ENCODE measurements at regions not wholly inside any gene's neighbourhood (a gene's known extent, or its start where the extent isn't known, plus 50 kb on each side); places are given as distances from the start of the nearest gene placed in this dataset.
A peak's percentile ranks its signal among the peaks of the same experiment; 100 is the strongest.

- no peak overlapping the region for H3K27ac ChIP-seq
- H3K27me3 ChIP-seq = no peaks in the 10 kb centered on the region
- no peak for TF ChIP-seq POLR2A (IDR thresholded peaks at IDR 0.05)
- TF ChIP-seq CTCF (IDR thresholded peaks at IDR 0.05) = no peak
- H3K4me1 ChIP-seq = no peaks in the 10 kb centered on the region
- 65% methylated on average over 11 of the region's 11 CpGs for WGBS (ENCODE audit: insufficient coverage, low coverage, low lambda C conversion rate, missing lambda C conversion rate)
- intact Hi-C loops (cut with DNase I) = no loop called here
- ATAC-seq (peak in 3 of 4 donors; percentile 50 to 73 (median 72)), DNase-seq (peak in 1 of 3 donors; percentile 43)
- no peaks in the 10 kb centered on the region for H3K36me3 ChIP-seq
- H3K4me3 ChIP-seq = no peak overlapping the region
- no peaks in the 10 kb centered on the region for H3K9me3 ChIP-seq
Observed at GRCh38 chr10:30763918-30764317, 134.4 kb upstream of the LYZL2 start.

DNA sequence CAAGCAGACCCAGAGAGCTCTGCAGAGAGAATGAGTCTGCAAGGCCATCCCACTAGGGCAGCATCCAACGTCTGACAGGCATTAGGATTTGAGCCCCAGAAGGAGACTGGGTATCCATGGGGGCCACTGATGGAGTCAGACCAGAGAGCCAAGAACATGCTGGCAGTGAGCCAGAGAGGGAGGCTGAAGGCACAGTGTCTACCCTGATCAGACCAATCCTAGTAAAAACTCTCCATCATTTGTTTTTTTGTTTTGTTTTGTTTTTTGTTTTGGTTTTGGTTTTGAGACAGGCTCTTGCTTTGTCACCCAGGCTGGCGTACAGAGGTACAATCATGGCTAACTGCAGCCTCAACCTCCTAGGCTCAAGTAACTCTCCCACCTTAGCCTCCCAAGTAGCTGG is 133.1 kb upstream of the LYZL2 start:
- no peak for DNase-seq
- H3K27me3 ChIP-seq = no peaks in the 10 kb centered on the region
- H3K4me3 ChIP-seq = no peak overlapping the region
- TF ChIP-seq POLR2A (IDR thresholded peaks at IDR 0.05) (no peak), CTCF (IDR thresholded peaks at IDR 0.05) (no peak)
- no peak for ATAC-seq
- intact Hi-C loops (cut with DNase I) = no loop called here
- H3K4me1 ChIP-seq = no peaks in the 10 kb centered on the region
- 75% methylated on average over 1 of the region's 2 CpGs for WGBS (ENCODE audit: insufficient coverage, low coverage, low lambda C conversion rate, missing lambda C conversion rate)
- no peak overlapping the region for H3K27ac ChIP-seq
- no peaks in the 10 kb centered on the region for H3K36me3 ChIP-seq
- H3K9me3 ChIP-seq = no peaks in the 10 kb centered on the region

GRCh38 chr10:30759423-30759822 is 129.9 kb upstream of the LYZL2 start:
- intact Hi-C loops (cut with DNase I) = no loop called here
- 53% methylated on average over 3 of the region's 3 CpGs for WGBS (ENCODE audit: insufficient coverage, low coverage, low lambda C conversion rate, missing lambda C conversion rate)
- H3K27ac ChIP-seq = no peak overlapping the region
- H3K36me3 ChIP-seq = no peaks in the 10 kb centered on the region
- H3K27me3 ChIP-seq = no peaks in the 10 kb centered on the region
- peak; percentile 67 to 95 (median 68) for ATAC-seq
- no peaks in the 10 kb centered on the region for H3K9me3 ChIP-seq
- no peaks in the 10 kb centered on the region for H3K4me1 ChIP-seq
- H3K4me3 ChIP-seq = no peak overlapping the region
- DNase-seq = no peak
- TF ChIP-seq POLR2A (IDR thresholded peaks at IDR 0.05) = no peak
- no peak for TF ChIP-seq CTCF (IDR thresholded peaks at IDR 0.05)

GRCh38 chr10:30758338-30758737 is 128.8 kb upstream of the LYZL2 start:
- Histone ChIP-seq H3K9me3 (no peaks in the 10 kb centered on the region), H3K27me3 (no peaks in the 10 kb centered on the region), H3K4me3 (no peak overlapping the region), H3K36me3 (no peaks in the 10 kb centered on the region), H3K27ac (no peak overlapping the region), H3K4me1 (no peaks in the 10 kb centered on the region)
- no peak for DNase-seq
- TF ChIP-seq POLR2A (IDR thresholded peaks at IDR 0.05) = no peak
- TF ChIP-seq CTCF (IDR thresholded peaks at IDR 0.05) = no peak
- intact Hi-C loops (cut with DNase I) = no loop called here
- ATAC-seq = no peak
- 100% methylated on average over 1 of the region's 1 CpG for WGBS (ENCODE audit: insufficient coverage, low coverage, low lambda C conversion rate, missing lambda C conversion rate)

DNA sequence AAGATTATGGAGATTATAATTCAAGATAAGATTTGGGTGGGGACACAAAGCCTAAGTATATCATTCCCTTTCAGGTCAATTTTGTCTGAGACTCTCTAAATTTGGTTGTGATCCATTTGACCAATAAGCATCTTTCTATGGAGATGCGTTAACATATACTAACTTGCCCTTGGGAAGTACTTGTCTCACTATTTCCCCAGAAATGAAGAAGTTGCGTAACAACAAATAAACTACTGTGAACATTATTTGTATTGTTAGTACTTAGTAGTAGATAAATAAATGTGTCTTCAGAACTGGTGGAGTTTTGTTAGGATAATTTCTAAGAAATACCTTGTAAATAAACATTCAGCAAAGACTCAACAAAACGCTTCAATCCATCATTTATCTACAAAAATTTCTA is 127.3 kb upstream of the LYZL2 start:
- ATAC-seq = no peak
- H3K36me3 ChIP-seq = no peaks in the 10 kb centered on the region
- 88% methylated on average over 3 of the region's 3 CpGs for WGBS (ENCODE audit: insufficient coverage, low coverage, low lambda C conversion rate, missing lambda C conversion rate)
- H3K27me3 ChIP-seq = no peaks in the 10 kb centered on the region
- intact Hi-C loops (cut with DNase I) = no loop called here
- no peak overlapping the region for H3K4me3 ChIP-seq
- DNase-seq = no peak
- H3K27ac ChIP-seq = no peak overlapping the region
- no peaks in the 10 kb centered on the region for H3K9me3 ChIP-seq
- no peaks in the 10 kb centered on the region for H3K4me1 ChIP-seq
- no peak for TF ChIP-seq POLR2A (IDR thresholded peaks at IDR 0.05)
- TF ChIP-seq CTCF (IDR thresholded peaks at IDR 0.05) = no peak
